G401.6 (cell line): ENCODE measurements at regions not wholly inside any gene's neighbourhood (a gene's known extent, or its start where the extent isn't known, plus 50 kb on each side); places are given as distances from the start of the nearest gene placed in this dataset.
"Not testable (repeated sequence)": the region's sequence is repeated elsewhere in the genome, so short reads cannot be mapped to it uniquely, and the experiment has no call there.

Source experiments
- FAIRE-seq: peaks from 2 replicates; lab custom pipeline; 2012; peaks lifted over from hg19 to GRCh38; lab: Jason Lieb, UNC

DNA sequence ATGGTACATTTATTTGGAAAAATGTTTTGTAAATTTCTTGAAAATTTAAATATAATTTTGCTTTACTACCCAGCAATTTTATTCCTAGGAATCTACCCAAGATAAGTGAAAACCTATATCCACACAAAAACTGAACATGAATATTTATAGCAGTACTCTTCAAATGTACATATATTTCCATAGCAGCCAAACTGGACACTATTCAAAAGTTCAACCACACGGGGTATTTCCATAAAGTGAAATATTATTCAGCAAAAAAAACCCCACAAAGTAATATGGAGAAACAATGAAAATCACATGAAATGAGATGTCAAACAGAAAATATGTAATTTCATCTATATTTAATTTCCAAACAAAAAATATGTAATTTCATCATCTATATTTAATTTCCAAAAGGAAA is 1247.6 kb upstream of the TMEFF2 start:
- no peak for FAIRE-seq

DNA sequence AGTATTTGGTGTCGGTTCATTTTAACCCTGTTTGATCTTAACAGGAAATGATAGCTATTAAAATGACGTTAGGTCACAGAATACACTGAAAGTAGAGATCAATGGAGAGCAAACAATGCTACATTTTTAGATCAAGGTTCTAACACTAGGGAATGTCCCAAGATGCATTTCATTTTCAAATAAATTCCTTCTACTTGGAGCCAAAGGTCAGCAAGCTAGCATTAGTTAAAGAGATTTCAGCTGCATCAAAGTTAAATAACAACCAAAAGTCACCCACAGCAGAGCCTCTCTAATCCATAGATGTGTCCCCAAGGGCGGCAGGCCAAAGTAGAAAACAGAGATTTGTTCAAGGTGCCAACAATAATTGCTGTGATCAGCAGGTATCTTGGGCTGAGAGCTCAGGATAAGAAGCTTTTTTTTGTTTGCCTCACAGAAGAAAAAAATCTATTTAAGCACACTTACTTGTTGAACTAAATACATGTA is 1233.6 kb upstream of the TMEFF2 start:
- no peak for FAIRE-seq

DNA sequence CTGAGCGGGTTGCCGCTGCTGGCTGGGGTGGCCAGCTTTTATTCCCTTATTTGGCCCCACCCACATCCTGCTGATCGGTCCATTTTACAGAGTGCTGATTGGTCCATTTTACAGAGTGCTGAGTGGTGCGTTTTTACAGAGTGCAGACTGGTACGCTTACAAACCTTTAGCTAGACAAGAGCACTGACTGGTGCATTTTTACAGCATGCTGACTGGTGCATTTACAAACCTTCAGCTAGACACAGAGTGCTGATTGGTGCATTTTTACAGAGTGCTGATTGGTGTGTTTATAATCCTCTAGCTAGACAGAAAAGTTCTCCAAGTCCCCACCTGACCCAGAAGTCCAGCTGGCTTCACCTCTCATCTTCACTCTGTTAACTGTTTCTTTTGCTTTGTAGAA is 1217.6 kb upstream of the TMEFF2 start:
- not testable (repeated sequence) for FAIRE-seq

DNA sequence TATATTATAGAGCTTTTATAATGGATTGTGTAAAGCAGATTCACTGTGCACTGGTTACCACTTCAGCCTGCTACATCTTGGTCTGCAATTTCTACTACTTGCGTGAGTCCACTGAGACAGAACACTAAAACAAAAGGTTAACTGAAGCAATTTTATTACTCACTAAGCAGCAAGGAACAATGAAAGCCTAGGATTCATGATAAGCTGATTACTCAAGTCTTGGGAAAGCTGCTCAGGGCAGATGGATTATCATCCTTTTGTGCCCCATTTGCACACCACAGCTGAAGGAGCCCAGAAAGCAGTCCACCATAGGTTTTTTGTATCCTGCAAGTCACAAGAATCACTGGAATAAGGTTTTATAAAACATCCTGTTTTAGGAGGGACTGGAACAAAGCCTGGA is 1215.2 kb upstream of the TMEFF2 start:
- FAIRE-seq = no peak

DNA sequence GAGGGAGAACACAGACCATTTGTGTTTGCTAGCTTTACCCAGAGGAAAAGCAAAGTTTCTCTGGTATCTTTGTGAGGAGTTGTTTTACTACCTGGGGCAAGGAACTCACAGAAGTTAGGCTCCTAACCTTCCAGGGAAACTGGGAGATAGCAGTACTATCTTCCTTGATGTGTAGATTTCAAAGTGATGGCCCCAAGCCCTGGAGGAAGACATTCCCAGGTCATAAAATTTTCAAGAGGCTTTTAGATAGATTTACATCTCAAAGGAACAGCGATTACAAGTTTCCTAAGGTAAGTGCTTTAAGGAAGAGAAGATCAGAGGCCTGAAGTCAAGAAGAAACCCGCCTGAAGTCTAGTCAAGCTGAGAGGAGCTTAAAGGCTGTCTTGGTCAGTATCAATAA is 1187.8 kb upstream of the TMEFF2 start:
- FAIRE-seq = no peak

DNA sequence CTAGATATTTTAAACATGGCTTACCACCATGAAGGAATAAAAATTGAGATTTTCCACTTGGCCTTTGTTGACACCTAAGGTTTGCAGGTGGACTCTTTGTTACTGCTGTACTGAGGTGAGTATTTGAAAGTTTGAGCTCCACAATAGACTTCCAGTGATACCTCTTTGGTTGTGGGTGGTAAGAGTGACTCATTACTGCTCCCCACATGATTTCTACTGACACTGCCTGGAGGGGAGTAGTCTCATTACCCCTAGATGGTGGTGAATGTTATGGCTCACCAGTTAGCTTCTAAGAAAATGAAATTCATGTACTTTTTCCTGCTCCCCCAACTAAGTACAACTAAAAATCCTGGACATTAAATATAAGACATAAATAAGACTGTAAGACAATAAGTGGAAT is 1183.1 kb upstream of the TMEFF2 start:
- FAIRE-seq = no peak

DNA sequence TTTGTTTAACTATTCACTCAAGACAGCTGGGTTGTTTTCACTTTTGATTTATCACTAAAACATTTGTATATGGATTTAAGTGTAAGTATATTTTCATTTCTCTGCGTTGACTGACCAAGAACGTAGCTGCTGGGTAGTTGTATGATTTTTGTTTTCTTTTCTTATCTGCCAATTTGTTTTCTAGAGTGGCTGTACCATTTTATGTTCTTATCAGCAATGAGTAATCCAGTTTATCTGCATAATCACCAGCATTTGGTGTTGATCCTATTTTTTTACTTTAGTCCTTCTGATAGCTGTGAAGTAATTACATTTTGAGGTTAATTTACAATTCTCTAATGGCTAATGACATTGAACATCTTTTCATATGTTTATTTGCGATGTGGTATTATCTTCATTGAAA is 1178.4 kb upstream of the TMEFF2 start:
- no peak for FAIRE-seq

DNA sequence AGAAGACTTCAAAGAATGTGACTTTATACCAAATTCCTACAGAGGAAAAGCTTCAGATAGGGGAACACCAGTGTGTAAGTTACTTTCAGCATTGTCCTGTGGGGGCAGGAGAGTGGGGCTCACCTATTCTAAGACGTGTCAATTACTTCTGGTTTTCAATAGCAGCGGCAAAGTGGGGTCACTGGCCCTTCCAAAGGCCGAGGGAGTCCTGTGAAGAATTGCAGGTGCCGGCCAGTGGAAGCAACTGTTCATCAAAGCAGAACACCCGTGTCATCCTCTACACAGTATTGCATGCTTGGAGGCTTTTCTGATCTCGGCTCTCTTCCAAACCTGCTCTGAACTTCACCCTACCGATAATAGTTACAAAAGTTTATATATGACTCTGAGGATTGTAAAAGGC is 1176.5 kb upstream of the TMEFF2 start:
- FAIRE-seq = no peak

DNA sequence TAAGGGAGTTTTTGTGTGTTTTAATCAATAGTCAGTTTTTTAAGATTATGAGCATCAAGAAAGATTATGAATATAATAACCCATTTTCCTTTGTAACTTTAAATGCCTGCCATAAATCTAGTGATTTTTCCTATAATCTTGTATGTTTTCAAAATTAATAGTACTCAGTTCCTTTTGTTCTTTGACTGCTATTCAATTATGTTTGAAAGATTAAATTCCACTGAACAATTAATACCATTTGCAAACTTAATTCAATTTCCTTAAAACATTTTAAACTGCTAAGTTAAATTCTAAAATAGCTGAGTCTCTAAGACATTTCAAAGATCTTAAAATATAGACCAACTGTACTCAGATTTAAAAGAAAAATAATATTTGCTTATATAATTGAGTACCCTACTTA is 1173.9 kb upstream of the TMEFF2 start:
- FAIRE-seq = no peak

DNA sequence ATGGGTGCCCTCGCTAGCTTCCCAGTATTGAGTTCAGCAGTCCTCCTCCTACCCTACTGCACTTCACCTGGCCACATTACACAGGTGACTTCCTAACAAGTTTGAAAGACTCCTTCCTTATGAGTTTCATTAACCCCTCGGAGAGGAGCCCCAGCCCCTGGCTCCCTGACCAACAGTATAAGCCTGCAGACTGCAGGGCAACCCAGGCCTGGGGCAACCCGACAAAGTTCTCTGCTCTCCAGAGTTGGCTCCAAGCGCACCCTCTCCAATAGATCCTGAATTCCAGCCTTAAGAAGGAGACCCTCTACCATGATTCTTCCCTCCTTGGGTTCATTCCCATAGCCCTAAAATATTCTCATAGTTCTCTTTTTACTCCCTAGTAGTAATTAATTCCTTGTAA is 1162.8 kb upstream of the TMEFF2 start:
- no peak for FAIRE-seq

DNA sequence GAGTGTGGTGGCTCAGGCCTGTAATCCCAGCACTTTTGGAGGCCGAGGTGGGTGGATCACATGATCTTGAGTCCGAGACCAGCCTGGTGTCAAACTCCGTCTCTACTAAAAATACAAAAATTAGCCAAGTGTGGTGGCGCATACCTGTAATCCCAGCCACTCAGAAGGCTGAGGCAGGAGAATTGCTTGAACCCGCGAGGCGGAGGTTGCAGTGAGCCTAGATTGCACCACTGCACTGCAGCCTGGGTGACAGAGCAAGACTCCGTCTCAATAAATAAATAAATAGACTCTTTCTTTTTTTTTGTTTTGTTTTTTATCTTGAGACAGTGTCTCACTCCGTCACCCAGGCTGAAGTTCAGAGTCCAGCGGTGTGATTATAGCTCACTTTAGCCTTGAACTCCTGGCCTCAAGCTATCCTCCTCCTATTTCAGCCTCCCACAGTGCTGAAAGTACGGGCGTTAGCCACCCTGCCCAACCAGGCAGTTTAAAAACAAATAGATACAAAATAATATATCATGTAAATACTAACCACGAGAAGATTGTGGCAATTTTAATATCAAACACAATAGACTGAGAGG is 1158.0 kb upstream of the TMEFF2 start:
- FAIRE-seq = not testable (repeated sequence)

DNA sequence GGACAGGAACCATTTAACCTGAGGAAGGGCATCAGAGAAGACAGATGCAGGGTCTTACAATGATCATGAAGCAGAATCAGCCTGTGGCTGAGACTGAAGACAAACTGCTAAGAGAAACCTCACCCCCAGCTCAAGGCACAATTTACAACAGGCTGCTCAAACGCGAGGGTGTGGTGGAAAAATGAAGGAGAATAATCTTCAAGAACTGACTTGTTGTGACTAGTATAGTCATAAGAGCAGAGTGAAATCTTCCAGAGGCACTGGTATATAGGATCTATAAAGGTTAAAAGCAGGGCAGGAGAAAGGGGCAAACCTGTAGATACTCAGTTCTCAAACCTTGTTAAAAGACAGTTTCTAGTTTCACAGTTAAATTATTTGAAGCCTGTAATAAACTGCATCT is 1155.8 kb upstream of the TMEFF2 start:
- FAIRE-seq = no peak

DNA sequence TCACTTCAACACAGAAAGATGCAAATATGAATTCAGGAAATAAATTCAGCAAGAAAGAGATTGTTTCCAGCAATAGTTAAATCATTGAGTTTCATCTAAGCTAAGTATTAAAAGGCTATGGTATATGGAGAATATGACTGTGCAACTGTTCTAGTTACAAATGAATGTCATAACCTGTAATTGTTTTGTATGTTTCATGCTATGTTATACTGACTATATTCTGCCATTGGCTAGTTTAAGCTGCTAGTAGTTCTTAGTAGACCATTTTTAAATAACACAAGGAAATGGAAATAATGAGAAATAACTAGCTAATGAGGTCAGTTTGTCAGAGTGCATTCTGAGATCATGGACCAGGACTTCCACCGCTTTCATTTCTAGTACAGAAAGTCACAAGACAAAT is 1154.9 kb upstream of the TMEFF2 start:
- FAIRE-seq = no peak

DNA sequence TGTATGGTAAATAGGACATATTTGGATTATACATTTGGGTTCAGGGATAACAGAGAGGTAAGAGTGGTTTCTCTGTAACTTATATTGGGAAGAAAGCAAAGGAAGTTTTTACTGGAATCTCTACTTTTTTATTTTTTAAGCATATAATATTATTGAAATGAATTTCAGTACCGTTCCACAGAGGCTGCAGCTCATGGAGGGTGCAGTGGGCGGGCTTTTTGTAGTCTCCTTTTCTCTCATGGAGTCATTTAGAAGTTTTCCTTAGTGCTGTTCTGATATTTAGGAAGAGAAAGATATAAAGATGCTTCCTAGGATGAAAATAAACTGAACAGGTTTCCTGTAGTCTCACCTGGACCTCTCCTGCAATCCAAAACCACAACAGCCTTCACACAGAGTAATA is 1153.3 kb upstream of the TMEFF2 start:
- no peak for FAIRE-seq

DNA sequence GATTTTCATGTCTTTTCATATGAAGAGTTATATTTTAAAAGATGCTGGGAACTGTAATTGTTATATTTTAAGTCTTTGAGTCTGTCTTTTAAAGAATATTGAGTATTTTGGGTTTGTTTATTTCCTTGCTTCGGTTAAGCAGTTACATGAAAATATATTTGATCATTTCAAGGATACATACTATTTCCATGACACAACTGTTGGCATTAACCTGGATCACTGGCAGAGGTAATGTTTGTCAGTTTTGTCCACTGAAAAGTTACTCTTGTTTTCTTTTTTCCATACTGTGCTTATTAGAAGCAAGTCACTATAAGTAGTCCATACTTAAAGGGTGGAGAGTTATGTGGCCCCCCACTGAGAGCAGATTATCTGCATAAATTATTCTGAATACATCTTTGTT is 1142.0 kb upstream of the TMEFF2 start:
- no peak for FAIRE-seq

DNA sequence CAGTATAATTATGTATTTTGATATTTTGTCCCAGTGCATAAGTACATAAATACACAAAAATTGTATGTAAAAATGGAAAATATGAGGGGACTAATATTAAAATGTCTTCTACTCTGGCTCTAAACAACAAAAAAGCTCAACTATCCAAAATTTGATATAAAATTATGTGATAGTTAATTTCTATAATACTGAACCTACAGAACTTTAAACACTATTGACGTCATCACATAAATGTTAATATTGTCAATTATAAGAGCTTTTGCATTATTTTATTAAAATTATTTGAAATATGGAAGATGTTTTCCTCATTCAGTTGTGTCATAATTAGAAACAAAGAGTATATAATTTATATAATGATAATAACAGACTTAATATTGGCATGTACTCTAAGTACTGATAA is 1139.7 kb upstream of the TMEFF2 start:
- FAIRE-seq = no peak

DNA sequence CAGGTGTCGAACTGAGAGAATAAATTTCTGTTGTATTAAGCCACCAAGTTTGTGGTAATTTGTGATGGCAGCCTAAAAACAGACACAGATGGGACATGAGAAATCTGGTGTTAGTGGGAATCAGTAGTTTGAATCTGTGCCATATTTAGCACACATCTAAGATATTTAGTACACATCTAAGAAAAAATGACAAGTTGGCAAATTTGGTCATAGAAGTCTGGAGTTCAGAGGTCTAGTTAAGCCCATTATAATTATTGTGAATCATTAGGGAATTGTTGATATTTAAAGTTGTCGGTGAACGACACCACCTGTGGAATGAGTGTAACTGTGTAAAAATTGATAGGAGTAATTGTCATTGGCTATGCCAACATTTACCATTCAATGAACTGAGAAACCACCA is 1138.8 kb upstream of the TMEFF2 start:
- FAIRE-seq = no peak

DNA sequence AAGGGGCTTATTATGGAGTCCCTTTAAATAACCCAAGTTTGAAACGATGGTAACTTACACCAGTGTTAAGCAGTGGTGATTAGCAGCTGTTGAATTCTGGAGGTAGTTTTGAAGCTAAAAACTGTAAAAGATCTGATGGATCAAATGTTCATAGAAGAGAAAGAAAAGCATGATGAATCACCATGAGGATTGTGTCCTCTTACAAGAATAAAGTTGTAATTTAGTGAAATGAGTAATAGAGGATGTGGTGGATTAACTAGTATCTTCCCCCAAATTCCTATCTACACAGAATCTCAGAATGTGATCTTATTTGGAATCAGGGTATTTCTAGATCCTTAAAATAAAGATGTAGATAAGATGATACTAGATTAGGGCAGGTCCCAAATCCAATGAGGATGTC is 1138.2 kb upstream of the TMEFF2 start:
- no peak for FAIRE-seq

DNA sequence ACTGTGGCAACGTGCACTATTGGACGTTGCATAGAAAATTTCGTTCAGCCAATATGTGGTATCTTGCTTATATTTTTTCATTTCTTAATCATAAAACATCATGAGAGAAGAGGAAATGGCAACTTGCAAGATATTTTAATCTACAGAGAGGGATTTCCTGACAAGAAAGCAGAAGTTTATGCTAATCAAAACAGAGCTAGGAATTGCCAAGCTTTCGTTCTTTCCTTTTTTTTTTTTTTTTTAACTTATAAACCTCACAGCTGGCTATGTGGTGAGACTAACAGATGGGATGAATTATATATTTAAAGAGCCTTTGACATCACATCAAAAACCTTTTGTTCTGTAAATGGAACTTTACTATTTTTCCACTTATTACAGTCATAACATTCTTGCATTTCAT is 1136.9 kb upstream of the TMEFF2 start:
- no peak for FAIRE-seq

DNA sequence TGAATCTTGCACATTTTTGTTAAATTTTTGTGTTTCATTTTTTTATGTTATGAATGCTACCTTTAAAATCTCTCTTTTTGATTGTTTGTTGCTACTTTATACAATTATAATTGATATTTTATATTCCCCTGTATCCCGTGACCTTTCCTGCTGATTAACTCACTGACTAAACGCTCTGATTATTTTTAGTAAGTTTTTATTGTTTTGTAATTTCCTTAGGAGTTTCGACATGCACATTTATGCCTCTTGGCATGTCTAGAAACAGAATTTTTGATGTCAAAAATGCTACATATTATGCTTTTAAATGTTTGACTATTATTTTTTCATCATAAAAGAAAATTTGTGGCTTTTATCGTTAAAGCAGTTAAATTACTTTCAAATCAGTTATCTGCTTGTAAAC is 1131.6 kb upstream of the TMEFF2 start:
- FAIRE-seq = no peak

DNA sequence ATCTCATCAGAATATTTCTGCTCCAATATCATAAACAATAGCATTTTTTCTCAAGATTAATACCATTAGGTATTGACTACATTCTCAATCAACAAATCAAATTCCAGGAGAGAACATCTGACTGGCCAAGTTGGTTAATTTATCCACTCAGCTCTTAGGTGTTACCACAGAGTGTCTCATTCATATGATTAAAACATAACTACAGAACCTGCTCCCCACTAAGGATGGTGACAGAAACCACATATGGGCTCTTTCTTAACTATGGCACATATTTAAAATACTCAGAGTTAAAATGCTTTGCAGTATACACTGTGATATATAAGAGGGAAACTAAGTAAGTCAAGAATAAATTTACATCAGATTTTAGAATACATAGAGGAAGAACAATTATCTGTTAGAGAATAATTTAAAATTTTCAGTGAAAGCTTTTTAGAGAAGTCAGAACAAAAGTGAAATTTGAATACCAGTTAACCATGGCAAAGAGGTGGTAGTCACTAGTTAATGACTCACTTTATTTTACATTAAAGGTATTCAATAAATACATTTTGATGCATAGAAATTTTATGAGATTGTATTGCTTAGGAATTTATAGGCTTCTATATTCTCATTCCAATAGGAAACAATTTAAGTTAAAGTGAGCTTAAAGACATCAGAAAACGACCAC is 1120.8 kb upstream of the TMEFF2 start:
- no peak for FAIRE-seq

DNA sequence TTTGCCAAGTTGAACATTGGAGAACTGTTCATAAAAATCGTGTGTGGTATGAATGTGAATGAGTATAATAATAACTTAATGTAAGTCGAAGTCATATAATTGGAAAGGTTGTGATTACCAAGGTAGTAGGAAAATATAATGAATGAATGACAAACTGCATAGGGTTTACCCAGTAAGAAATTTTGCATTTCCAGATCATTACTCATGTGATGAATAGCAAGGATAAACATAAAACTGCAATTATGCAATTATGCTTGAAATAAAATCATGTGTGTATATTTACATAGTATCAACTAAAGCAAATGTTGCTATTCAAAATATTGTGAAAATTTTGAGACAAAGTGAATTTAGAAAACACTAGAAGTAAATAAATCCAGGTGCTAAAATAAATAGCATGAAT is 1108.7 kb upstream of the TMEFF2 start:
- FAIRE-seq = no peak

DNA sequence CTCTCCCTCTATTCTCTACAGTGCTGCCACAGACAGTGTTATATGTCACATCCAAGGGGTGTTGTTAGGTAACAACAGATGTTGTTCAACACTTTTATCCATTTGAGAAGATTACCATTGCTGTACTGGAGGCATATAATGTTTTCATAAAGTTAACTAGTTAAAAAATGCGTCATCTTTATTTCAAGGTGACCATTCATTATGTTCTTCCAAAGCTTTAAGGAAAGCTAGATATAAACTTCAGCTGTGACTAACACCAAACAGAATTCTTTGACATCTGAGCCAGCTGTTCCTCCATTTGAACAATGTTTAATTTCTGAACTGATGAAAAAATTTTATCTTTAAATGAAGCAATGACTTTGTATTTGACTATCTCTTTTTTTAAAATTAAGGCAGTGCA is 1099.6 kb upstream of the TMEFF2 start:
- FAIRE-seq = no peak

DNA sequence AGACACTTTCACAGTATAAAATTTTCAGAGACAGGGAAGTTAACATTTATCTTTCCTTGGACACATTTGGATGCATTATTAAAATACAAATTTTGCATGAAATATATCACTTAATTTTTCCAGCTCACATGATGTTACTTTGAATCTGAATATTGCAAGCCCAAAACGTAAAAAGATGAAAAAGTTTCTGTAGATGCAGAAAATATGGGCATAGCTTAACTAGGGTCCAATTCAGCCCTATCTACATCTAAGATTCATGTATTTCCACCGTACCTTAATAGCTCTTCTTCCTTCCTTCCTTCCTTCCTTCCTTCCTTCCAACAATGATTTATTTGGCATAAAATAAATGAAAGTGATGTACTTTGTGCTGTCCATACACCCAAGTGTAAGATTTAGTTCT is 1084.6 kb upstream of the TMEFF2 start:
- no peak for FAIRE-seq

DNA sequence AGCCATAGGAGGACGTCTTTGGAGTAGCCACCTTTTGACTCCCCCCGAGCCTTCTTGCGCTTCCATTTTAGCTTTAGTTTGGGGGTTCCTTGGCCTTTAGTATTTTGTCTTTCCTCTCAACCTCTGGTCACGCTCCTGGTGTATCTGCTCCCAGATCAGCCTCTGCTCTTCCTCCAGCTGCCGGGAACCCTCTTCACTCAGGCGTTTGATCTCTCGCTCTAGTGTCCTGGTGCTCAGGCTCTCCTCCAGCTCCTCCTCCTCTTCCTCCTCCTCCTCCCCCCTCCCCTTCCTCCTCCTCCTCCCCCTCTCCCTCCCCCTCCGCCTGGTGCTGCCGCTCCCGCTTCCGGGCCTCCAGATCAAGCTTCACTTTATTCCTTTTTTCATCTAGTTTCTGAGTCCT is 1082.3 kb upstream of the TMEFF2 start:
- no peak for FAIRE-seq
